Activated CD4-positive, alpha-beta memory T cell treated with anti-CD3 and anti-CD28 coated beads, Interleukin-2, amount 10 ng/mL, durations not matched to agents 7 days and 5 days (primary cell): ENCODE measurements at regions not wholly inside any gene's neighbourhood (a gene's known extent, or its start where the extent isn't known, plus 50 kb on each side); places are given as distances from the start of the nearest gene placed in this dataset.

Source experiments
- CTCF ChIA-PET: fragments of 350-600 bp; sonication (Branson Sonifier 250); formaldehyde crosslinking; loops from one replicate; lab custom pipeline; 2021; ENCODE audit warnings: antibody characterized with exemption, inconsistent platforms; lab: Charles Lee
- POLR2A ChIA-PET: fragments of 350-600 bp; sonication (Branson Sonifier 250); formaldehyde crosslinking; loops from one replicate; lab custom pipeline; 2021; ENCODE audit warnings: antibody characterized with exemption; lab: Charles Lee
- DNase-seq: peaks from one replicate; pipeline ENCODE4 v3.0.0-alpha.2; 2020
- H3K27ac Mint-ChIP-seq: one replicate; pipeline ENCODE4 v1.8.0; 2021; ENCODE audit warnings: mild to moderate bottlenecking, mixed read lengths
- H3K27me3 Mint-ChIP-seq: one replicate; pipeline ENCODE4 v1.8.0; 2021; ENCODE audit warnings: mixed read lengths
- H3K36me3 Mint-ChIP-seq: one replicate; pipeline ENCODE4 v1.8.0; 2021; ENCODE audit warnings: low read depth, mixed read lengths
- H3K4me1 Mint-ChIP-seq: one replicate; pipeline ENCODE4 v1.8.0; 2021; ENCODE audit warnings: mixed read lengths
- H3K4me3 Mint-ChIP-seq: one replicate; pipeline ENCODE4 v1.8.0; 2021; ENCODE audit warnings: mild to moderate bottlenecking, mixed read lengths
- H3K9me3 Mint-ChIP-seq: one replicate; pipeline ENCODE4 v1.8.0; 2021; ENCODE audit warnings: mixed read lengths

- ChIA-PET CTCF (no interaction called here), POLR2A (no interaction called here)
- H3K4me1 Mint-ChIP-seq: no peaks in the 10 kb centered on the region
- DNase-seq: no peak
- no peak overlapping the region for H3K4me3 Mint-ChIP-seq
- no peaks in the 10 kb centered on the region for H3K36me3 Mint-ChIP-seq
- H3K27me3 Mint-ChIP-seq: no peaks in the 10 kb centered on the region
- no peak overlapping the region for H3K27ac Mint-ChIP-seq
- no peaks in the 10 kb centered on the region for H3K9me3 Mint-ChIP-seq
Measured at GRCh38 chr17:77750427-77751043, 208.0 kb upstream of the TNRC6C start.

DNA sequence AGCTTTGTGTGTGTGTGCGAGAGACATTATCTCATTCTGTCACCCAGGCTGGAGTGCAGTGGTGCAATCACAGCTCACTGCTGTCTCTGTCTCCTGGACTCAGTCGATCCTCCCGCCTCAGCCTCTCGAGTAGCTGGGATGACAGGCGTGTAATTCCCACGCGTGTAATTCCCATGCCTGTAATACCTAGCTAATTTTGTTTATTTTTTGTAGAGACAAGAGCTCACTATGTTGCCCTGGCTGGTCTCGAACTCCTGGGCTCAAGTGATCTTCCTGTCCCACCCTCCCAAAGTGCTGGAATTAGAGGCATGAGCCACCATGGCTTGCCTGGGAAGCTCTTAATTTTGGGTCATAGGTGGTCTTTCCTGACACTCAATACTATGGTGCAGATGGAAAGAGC lies 205.3 kb upstream of the TNRC6C start:
- no peaks in the 10 kb centered on the region for H3K27me3 Mint-ChIP-seq
- no peaks in the 10 kb centered on the region for H3K4me1 Mint-ChIP-seq
- H3K36me3 Mint-ChIP-seq: no peaks in the 10 kb centered on the region
- no peak overlapping the region for H3K27ac Mint-ChIP-seq
- no peaks in the 10 kb centered on the region for H3K9me3 Mint-ChIP-seq
- POLR2A ChIA-PET: no interaction called here
- H3K4me3 Mint-ChIP-seq: no peak overlapping the region
- DNase-seq: no peak
- CTCF ChIA-PET: interaction anchor here (1.6 kb wide), 1 partner anchor 261 kb away, joined by 5 read pairs; no protein-coding TSS in a partner anchor

DNA sequence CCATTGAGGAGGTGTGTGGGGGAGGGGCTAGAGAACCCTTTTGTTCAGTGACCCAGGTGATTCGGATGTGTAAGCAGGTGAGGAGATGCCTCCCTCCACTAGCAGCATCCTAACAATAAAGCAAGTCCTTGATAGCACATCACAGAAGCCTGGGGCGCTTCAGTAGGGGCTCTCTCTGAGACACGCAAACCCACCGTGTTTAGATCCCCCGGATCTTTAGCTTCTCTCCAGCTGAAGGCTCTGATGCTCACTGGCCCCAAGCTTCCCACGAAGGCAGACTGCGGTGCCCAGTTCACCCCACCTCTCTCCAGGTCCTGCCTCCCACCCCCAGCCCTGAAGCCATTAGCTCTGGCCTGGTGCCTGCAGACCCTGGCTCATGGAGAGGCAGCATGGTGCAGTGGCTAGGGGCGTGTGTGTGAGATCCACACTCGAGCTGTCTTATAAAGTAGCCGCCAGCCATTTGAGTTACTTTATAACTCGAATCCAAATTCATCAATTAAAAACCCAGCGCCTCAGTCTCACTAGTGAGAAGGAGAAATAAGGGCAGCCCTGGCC lies 204.7 kb upstream of the TNRC6C start:
- H3K4me3 Mint-ChIP-seq: no peak overlapping the region
- H3K27me3 Mint-ChIP-seq: no peaks in the 10 kb centered on the region
- no peaks in the 10 kb centered on the region for H3K9me3 Mint-ChIP-seq
- CTCF ChIA-PET: interaction anchor here (1.6 kb wide), 1 partner anchor 260 kb away, joined by 5 read pairs; no protein-coding TSS in a partner anchor
- H3K4me1 Mint-ChIP-seq: no peaks in the 10 kb centered on the region
- DNase-seq: no peak
- H3K36me3 Mint-ChIP-seq: no peaks in the 10 kb centered on the region
- POLR2A ChIA-PET: no interaction called here
- no peak overlapping the region for H3K27ac Mint-ChIP-seq

DNA sequence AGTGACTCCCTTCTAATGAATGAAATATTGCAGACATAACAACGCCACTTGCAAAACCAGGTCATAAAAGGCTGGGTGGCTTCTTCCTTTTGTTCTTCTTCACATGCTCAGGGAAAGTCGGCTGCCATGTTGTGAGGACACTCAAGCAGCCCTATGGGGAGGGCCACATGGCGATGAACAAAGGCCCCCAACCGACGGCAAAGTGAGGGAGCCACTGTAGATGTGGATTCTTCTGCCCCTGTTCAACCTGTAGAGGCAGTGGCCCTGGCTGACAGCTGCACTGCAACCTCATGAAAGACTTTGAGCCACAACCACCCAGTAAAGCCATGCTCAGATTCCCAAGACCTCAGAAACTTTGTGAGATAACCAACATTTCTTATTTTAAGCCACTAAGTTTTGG lies 203.5 kb upstream of the TNRC6C start:
- H3K27ac Mint-ChIP-seq: no peak overlapping the region
- ChIA-PET POLR2A (no interaction called here), CTCF (no interaction called here)
- no peaks in the 10 kb centered on the region for H3K27me3 Mint-ChIP-seq
- H3K9me3 Mint-ChIP-seq: no peaks in the 10 kb centered on the region
- no peak for DNase-seq
- no peaks in the 10 kb centered on the region for H3K36me3 Mint-ChIP-seq
- H3K4me1 Mint-ChIP-seq: no peaks in the 10 kb centered on the region
- no peak overlapping the region for H3K4me3 Mint-ChIP-seq

DNA sequence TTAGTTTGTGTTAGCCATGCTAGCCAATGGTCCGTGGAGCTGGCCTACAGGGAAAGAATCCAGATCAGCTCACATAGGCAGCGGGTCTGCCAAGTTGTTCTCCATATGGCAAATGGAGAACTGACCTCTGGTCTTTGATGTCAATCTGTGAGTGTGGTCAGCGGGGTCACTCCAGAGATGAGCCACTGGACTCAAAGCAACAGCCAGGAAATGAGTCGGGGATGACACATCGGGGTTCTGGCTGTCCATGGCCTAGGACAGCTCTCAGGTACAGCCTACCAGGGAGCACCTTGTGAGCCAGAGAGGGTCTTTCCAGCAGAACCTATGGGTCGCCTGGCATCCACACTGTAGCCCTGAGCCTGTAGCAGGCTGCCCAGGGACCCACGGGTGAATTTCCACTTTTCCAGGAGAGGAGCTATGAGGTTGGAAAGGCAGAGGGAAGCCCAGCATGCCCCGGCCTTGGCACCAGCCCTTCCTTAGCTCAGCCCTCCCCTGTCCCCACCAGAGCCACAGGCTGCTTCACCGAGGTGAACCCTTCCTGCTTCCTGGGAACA lies 203.0 kb upstream of the TNRC6C start:
- no peak overlapping the region for H3K4me3 Mint-ChIP-seq
- ChIA-PET CTCF (no interaction called here), POLR2A (no interaction called here)
- H3K4me1 Mint-ChIP-seq: no peaks in the 10 kb centered on the region
- no peak for DNase-seq
- no peak overlapping the region for H3K27ac Mint-ChIP-seq
- H3K9me3 Mint-ChIP-seq: no peaks in the 10 kb centered on the region
- H3K27me3 Mint-ChIP-seq: no peaks in the 10 kb centered on the region
- no peaks in the 10 kb centered on the region for H3K36me3 Mint-ChIP-seq

GRCh38 chr17:77756028-77756427 lies 202.5 kb upstream of the TNRC6C start:
- Mint-ChIP-seq H3K9me3 (peaks cover 2% of the 10 kb centered on the region), H3K27ac (no peak overlapping the region), H3K4me1 (no peaks in the 10 kb centered on the region), H3K36me3 (no peaks in the 10 kb centered on the region), H3K4me3 (no peak overlapping the region), H3K27me3 (no peaks in the 10 kb centered on the region)
- ChIA-PET POLR2A (no interaction called here), CTCF (no interaction called here)
- no peak for DNase-seq

GRCh38 chr17:77756846-77757560 lies 201.5 kb upstream of the TNRC6C start:
- Mint-ChIP-seq H3K4me3 (no peak overlapping the region), H3K9me3 (peaks cover 2% of the 10 kb centered on the region), H3K27ac (no peak overlapping the region), H3K27me3 (no peaks in the 10 kb centered on the region), H3K4me1 (no peaks in the 10 kb centered on the region), H3K36me3 (no peaks in the 10 kb centered on the region)
- no peak for DNase-seq
- ChIA-PET CTCF (no interaction called here), POLR2A (no interaction called here)

- no peaks in the 10 kb centered on the region for H3K4me1 Mint-ChIP-seq
- ChIA-PET POLR2A (no interaction called here), CTCF (no interaction called here)
- no peak overlapping the region for H3K27ac Mint-ChIP-seq
- no peak for DNase-seq
- H3K27me3 Mint-ChIP-seq: no peaks in the 10 kb centered on the region
- no peaks in the 10 kb centered on the region for H3K36me3 Mint-ChIP-seq
- no peak overlapping the region for H3K4me3 Mint-ChIP-seq
- peaks cover 2% of the 10 kb centered on the region for H3K9me3 Mint-ChIP-seq
Measured at GRCh38 chr17:77757561-77757898, 201.0 kb upstream of the TNRC6C start.

DNA sequence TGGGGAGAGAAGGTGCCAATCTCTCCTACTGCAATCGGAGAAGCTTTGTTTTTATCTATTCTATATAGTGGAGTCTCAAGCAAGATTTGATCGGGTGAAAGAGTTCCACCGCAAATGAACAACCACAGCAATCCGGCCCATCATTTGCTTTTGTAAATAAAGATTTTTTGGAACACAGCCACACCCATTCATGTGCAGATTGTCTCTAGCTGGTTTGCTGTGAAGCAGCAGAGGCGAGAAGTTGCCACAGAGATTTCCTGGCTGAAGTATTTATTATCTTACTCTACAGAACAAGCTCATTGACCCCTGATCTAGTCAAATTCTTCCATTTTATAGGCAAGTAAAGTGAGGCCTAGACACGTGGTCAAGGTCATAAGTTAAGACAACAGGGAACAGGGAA lies 195.5 kb upstream of the TNRC6C start:
- POLR2A ChIA-PET: no interaction called here
- no peaks in the 10 kb centered on the region for H3K4me1 Mint-ChIP-seq
- H3K9me3 Mint-ChIP-seq: peaks cover 2% of the 10 kb centered on the region
- CTCF ChIA-PET: no interaction called here
- H3K27me3 Mint-ChIP-seq: peaks cover 2% of the 10 kb centered on the region
- no peaks in the 10 kb centered on the region for H3K36me3 Mint-ChIP-seq
- no peak overlapping the region for H3K4me3 Mint-ChIP-seq
- DNase-seq: no peak
- no peak overlapping the region for H3K27ac Mint-ChIP-seq

- POLR2A ChIA-PET: no interaction called here
- CTCF ChIA-PET: no interaction called here
- Mint-ChIP-seq H3K36me3 (no peaks in the 10 kb centered on the region), H3K27me3 (peaks cover 2% of the 10 kb centered on the region), H3K27ac (no peak overlapping the region), H3K9me3 (peaks cover 2% of the 10 kb centered on the region), H3K4me3 (no peak overlapping the region), H3K4me1 (no peaks in the 10 kb centered on the region)
- no peak for DNase-seq
Measured at GRCh38 chr17:77763575-77763974, 194.9 kb upstream of the TNRC6C start.

- POLR2A ChIA-PET: no interaction called here
- CTCF ChIA-PET: no interaction called here
- no peak for DNase-seq
- Mint-ChIP-seq H3K9me3 (peaks cover 2% of the 10 kb centered on the region), H3K36me3 (no peaks in the 10 kb centered on the region), H3K27me3 (peaks cover 6% of the 10 kb centered on the region), H3K27ac (no peak overlapping the region), H3K4me3 (no peak overlapping the region), H3K4me1 (no peaks in the 10 kb centered on the region)
Measured at GRCh38 chr17:77765292-77765691, 193.2 kb upstream of the TNRC6C start.

DNA sequence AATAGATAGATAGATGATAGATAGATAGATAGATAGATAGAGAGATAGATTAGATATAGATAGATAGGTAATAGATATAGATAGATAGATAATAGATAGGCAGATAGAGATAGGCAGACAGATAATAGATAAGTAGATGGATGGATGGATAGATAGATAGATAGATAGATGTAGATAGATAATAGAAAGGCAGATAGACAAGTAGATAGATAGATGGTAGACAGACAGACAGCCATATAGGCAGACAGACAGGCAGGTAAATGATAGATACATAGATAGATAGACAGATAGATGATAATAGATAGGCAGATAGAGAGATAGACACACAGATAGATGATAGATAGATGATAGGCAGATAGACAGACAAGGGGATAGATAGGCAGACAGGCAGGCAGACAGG lies 191.4 kb upstream of the TNRC6C start:
- Mint-ChIP-seq H3K36me3 (no peaks in the 10 kb centered on the region), H3K9me3 (no peaks in the 10 kb centered on the region), H3K4me3 (no peak overlapping the region), H3K27me3 (peaks cover 6% of the 10 kb centered on the region), H3K4me1 (peaks cover under 1% of the 10 kb centered on the region), H3K27ac (no peak overlapping the region)
- no peak for DNase-seq
- ChIA-PET POLR2A (no interaction called here), CTCF (no interaction called here)

- Mint-ChIP-seq H3K36me3 (no peaks in the 10 kb centered on the region), H3K27me3 (peaks cover 8% of the 10 kb centered on the region), H3K9me3 (no peaks in the 10 kb centered on the region), H3K4me3 (no peak overlapping the region), H3K27ac (no peak overlapping the region), H3K4me1 (peaks cover 7% of the 10 kb centered on the region)
- ChIA-PET POLR2A (no interaction called here), CTCF (interaction anchor here (1.3 kb wide), 1 partner anchor 246 kb away, joined by 5 read pairs; no protein-coding TSS in a partner anchor)
- no peak for DNase-seq
Measured at GRCh38 chr17:77768248-77768852, 190.2 kb upstream of the TNRC6C start.
